PC-9 (cell line): ENCODE measurements at regions not wholly inside any gene's neighbourhood (a gene's known extent, or its start where the extent isn't known, plus 50 kb on each side); places are given as distances from the start of the nearest gene placed in this dataset.
A peak's percentile ranks its signal among the peaks of the same experiment; 100 is the strongest.

Experiments used
- BruUV-seq: library from RNA; stranded (reverse); fragments of 400-500 nt; replicated peaks from 2 replicates; lab custom pipeline; 2021; lab: Mats Ljungman, UMichigan
- CTCF ChIA-PET: fragments of 300-600 bp; sonication (Branson Sonifier 250); formaldehyde crosslinking; loops from one replicate; lab custom pipeline; 2022; ENCODE audit warnings: antibody characterized with exemption; lab: Charles Lee
- POLR2A ChIA-PET: fragments of 300-600 bp; sonication (Branson Sonifier 250); formaldehyde crosslinking; loops from one replicate; lab custom pipeline; 2022; ENCODE audit warnings: antibody characterized with exemption; ENCODE audit not compliant: unreplicated experiment; lab: Charles Lee
- DNase-seq, 2 experiments: peaks; one replicate each; pipeline versions ENCODE4 v3.0.0 to v3.0.0-alpha.2; 2015 to 2022; ENCODE audit warnings: mixed read lengths in 1 of 2
- H2AFZ ChIP-seq: fragments of 200-600 bp; sonication (generic); 2 replicates; pipeline ENCODE4 v1.8.1; 2017; ENCODE audit warnings: antibody characterized with exemption
- H3F3A ChIP-seq: fragments of 200-600 bp; sonication (generic); 2 replicates; pipeline ENCODE4 v1.8.1; 2017; ENCODE audit warnings: antibody characterized with exemption, mild to moderate bottlenecking, low read depth; ENCODE audit not compliant: insufficient read depth
- H3K27ac ChIP-seq: fragments of 200-600 bp; sonication (generic); 2 replicates; pipeline ENCODE4 v1.6.1; 2016; ENCODE audit warnings: mixed run types
- H3K27me3 ChIP-seq: fragments of 200-600 bp; sonication (generic); 2 replicates; pipeline ENCODE4 v1.6.1; 2016; ENCODE audit warnings: low read depth, mixed run types; ENCODE audit not compliant: insufficient read depth
- H3K36me3 ChIP-seq: fragments of 200-600 bp; sonication (generic); 2 replicates; pipeline ENCODE4 v1.6.1; 2016; ENCODE audit warnings: low read depth, mixed run types
- H3K4me1 ChIP-seq: fragments of 200-600 bp; sonication (generic); replicated peaks from 2 replicates; pipeline ENCODE4 v1.6.1; 2016; ENCODE audit warnings: mixed run types; ENCODE audit not compliant: insufficient read depth
- H3K4me2 ChIP-seq: fragments of 200-600 bp; sonication (generic); 2 replicates; pipeline ENCODE4 v1.6.1; 2017; ENCODE audit warnings: mixed run types
- H3K4me3 ChIP-seq: fragments of 200-600 bp; sonication (generic); 2 replicates; pipeline ENCODE4 v1.6.1; 2016; ENCODE audit warnings: mixed run types
- H3K79me2 ChIP-seq: fragments of 200-600 bp; sonication (generic); 2 replicates; pipeline ENCODE4 v1.6.1; 2017; ENCODE audit warnings: low read depth, mixed run types
- H3K9me2 ChIP-seq: fragments of 200-600 bp; sonication (generic); 2 replicates; pipeline ENCODE4 v1.8.1; 2017; ENCODE audit warnings: mild to moderate bottlenecking; ENCODE audit not compliant: insufficient read depth
- H3K9me3 ChIP-seq: fragments of 200-600 bp; sonication (generic); 2 replicates; pipeline ENCODE4 v1.8.1; 2016; ENCODE audit warnings: low read depth; ENCODE audit not compliant: insufficient read depth
- H4K20me1 ChIP-seq: fragments of 200-600 bp; sonication (generic); 2 replicates; pipeline ENCODE4 v1.8.1; 2017; ENCODE audit not compliant: insufficient read depth
- EZH2 ChIP-seq: fragments of 200-600 bp; sonication (generic); IDR thresholded peaks from 2 replicates; pipeline ENCODE4 v1.8.0; 2017; ENCODE audit warnings: antibody characterized with exemption, low read depth
- intact Hi-C: fragments of 100-400 bp; cut with micrococcal nuclease; formaldehyde crosslinking; loops from one replicate; pipeline ENCODE4 v1.10.0; 2022; ENCODE audit not compliant: unreplicated experiment
- TF ChIP-seq, protein P1 (sequence below): fragments of 200-600 bp; sonication (generic); conservative IDR thresholded peaks from 2 replicates; pipeline ENCODE4 v1.6.1; 2017; ENCODE audit warnings: mixed run types, antibody characterized with exemption, mild to moderate bottlenecking, moderate library complexity

DNA sequence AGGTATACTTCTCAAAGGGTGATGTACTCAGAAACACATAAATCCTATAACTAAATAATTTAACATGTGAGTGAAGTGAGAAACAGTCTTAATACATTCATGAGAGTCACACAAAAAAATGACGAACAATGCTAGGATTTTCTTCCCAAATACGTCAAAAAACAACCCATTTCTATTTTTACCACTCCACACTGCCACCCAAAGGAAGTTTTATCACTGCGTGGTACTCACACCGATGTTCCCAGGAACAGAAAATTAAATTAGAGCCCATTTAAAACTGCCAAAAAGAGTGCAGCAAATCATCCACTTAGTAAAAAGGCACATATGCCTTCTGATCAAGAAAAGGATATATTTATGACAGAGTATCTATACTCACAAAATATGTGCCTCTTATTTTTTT is 710.9 kb upstream of the FAT3 start:
- no peaks in the 10 kb centered on the region for H3K27me3 ChIP-seq
- no peaks in the 10 kb centered on the region for H3K9me2 ChIP-seq
- no peaks in the 10 kb centered on the region for H3K79me2 ChIP-seq
- intact Hi-C loops, result no loop called here
- TF ChIP-seq, protein P1, sequence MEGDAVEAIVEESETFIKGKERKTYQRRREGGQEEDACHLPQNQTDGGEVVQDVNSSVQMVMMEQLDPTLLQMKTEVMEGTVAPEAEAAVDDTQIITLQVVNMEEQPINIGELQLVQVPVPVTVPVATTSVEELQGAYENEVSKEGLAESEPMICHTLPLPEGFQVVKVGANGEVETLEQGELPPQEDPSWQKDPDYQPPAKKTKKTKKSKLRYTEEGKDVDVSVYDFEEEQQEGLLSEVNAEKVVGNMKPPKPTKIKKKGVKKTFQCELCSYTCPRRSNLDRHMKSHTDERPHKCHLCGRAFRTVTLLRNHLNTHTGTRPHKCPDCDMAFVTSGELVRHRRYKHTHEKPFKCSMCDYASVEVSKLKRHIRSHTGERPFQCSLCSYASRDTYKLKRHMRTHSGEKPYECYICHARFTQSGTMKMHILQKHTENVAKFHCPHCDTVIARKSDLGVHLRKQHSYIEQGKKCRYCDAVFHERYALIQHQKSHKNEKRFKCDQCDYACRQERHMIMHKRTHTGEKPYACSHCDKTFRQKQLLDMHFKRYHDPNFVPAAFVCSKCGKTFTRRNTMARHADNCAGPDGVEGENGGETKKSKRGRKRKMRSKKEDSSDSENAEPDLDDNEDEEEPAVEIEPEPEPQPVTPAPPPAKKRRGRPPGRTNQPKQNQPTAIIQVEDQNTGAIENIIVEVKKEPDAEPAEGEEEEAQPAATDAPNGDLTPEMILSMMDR, result peak; percentile 51; the same call in 1 of the 2 replicates
- no peak for TF ChIP-seq EZH2
- H3K9me3 ChIP-seq, result no peaks in the 10 kb centered on the region
- peak overlapping the region; percentile 27 for H3K4me2 ChIP-seq
- no peaks in the 10 kb centered on the region for H4K20me1 ChIP-seq
- H3F3A ChIP-seq, result no peaks in the 10 kb centered on the region
- ChIA-PET CTCF (interaction anchor here (0.6 kb wide), 1 partner anchor 718 kb away, joined by 3 read pairs; no protein-coding TSS in a partner anchor), POLR2A (no interaction called here)
- peak overlapping the region; percentile 37; the same call in 1 of the 2 replicates for H2AFZ ChIP-seq
- no TSS peak for BruUV-seq
- DNase-seq, result no peak
- no peaks in the 10 kb centered on the region for H3K4me1 ChIP-seq
- H3K4me3 ChIP-seq, result no peak overlapping the region
- no peak overlapping the region for H3K27ac ChIP-seq
- no peaks in the 10 kb centered on the region for H3K36me3 ChIP-seq

DNA sequence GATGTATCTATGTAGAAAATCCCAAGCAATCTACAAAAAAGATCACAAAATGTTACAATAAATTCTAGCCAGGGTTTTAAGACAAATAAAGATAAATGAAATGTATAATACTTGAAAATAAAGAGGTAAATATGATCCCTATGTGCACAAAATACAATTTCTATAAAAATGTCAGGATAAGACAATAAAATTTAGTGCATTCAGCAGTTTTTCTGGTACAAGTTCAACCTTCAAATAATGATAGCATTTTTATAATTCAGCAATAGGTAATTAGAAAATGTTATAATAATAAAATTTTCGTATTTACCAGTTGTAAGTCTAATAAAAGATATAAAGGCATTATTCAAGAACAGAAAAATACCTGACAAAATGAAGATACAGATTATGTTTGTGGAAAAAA is 726.8 kb upstream of the FAT3 start:
- no peak overlapping the region for H3K4me2 ChIP-seq
- ChIA-PET CTCF (no interaction called here), POLR2A (no interaction called here)
- H3K79me2 ChIP-seq, result no peaks in the 10 kb centered on the region
- no peaks in the 10 kb centered on the region for H3K36me3 ChIP-seq
- TF ChIP-seq, protein P1, result no peak
- no peak for TF ChIP-seq EZH2
- DNase-seq, result no peak
- H2AFZ ChIP-seq, result no peak overlapping the region
- no peaks in the 10 kb centered on the region for H3K4me1 ChIP-seq
- H3K27ac ChIP-seq, result no peak overlapping the region
- H3K9me3 ChIP-seq, result no peaks in the 10 kb centered on the region
- no peaks in the 10 kb centered on the region for H3K27me3 ChIP-seq
- H4K20me1 ChIP-seq, result no peaks in the 10 kb centered on the region
- no peaks in the 10 kb centered on the region for H3F3A ChIP-seq
- H3K4me3 ChIP-seq, result no peak overlapping the region
- H3K9me2 ChIP-seq, result no peaks in the 10 kb centered on the region; the same call in 1 of the 2 replicates
- BruUV-seq, result no TSS peak
- intact Hi-C loops, result no loop called here

DNA sequence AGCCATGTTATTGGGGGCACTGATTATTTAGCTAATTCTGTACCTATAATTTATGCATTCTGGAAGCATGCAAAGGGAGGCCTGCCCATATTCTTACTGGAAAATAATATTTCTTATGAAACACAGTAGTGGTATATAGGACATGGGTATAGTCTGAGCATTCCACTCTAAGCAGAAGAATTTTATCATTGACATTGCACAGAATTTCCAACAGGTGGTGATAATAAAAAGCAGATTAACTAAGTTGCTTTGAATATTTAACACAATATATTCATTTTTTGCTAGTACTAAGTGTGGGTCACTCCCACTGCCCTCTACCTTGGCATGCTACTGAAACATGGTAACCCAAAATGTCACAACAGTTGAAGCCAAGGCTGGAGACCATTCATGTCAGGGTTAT is 728.8 kb upstream of the FAT3 start:
- no peak for TF ChIP-seq EZH2
- TF ChIP-seq, protein P1, result peak; percentile 15; the same call in 1 of the 2 replicates
- H3K79me2 ChIP-seq, result no peaks in the 10 kb centered on the region
- intact Hi-C loops, result no loop called here
- BruUV-seq, result no TSS peak
- H3K4me1 ChIP-seq, result no peaks in the 10 kb centered on the region
- no peak for DNase-seq
- H2AFZ ChIP-seq, result no peak overlapping the region
- no peaks in the 10 kb centered on the region for H3K27me3 ChIP-seq
- no peaks in the 10 kb centered on the region for H4K20me1 ChIP-seq
- no peak overlapping the region for H3K27ac ChIP-seq
- no peaks in the 10 kb centered on the region for H3K9me3 ChIP-seq
- H3K4me3 ChIP-seq, result no peak overlapping the region
- POLR2A ChIA-PET, result no interaction called here
- no peaks in the 10 kb centered on the region; the same call in 1 of the 2 replicates for H3K9me2 ChIP-seq
- CTCF ChIA-PET, result no interaction called here
- no peak overlapping the region for H3K4me2 ChIP-seq
- H3F3A ChIP-seq, result no peaks in the 10 kb centered on the region
- no peaks in the 10 kb centered on the region for H3K36me3 ChIP-seq
